ENCODE measurements at regions not wholly inside any gene's neighbourhood (a gene's known extent, or its start where the extent isn't known, plus 50 kb on each side); places are given as distances from the start of the nearest gene placed in this dataset.

- no peak overlapping the region for H3K4me3 ChIP-seq (ENCODE audit: insufficient read depth, low read length, poor library complexity, severe bottlenecking)
- no peaks in the 10 kb centered on the region for H3K79me2 ChIP-seq (ENCODE audit: insufficient read depth, low read length)
- no peak overlapping the region for H3K9ac ChIP-seq (ENCODE audit: low read length)
- H3K4me2 ChIP-seq (ENCODE audit: low read depth, low read length, poor library complexity, severe bottlenecking): no peak overlapping the region
- no peak overlapping the region for H3K27ac ChIP-seq (ENCODE audit: low read depth, low read length)
- no peak for TF ChIP-seq CTCF (IDR thresholded peaks at IDR 0.05; ENCODE audit: insufficient read depth, low read length, poor library complexity, severe bottlenecking)
- TF ChIP-seq EZH2phosphoT487 (conservative IDR thresholded peaks at IDR 0.05; ENCODE audit: low read length): no peak
- H3K27me3 ChIP-seq (ENCODE audit: low read length): no peaks in the 10 kb centered on the region
- H4K20me1 ChIP-seq (ENCODE audit: low read depth, low read length): no peaks in the 10 kb centered on the region
- H3K36me3 ChIP-seq (ENCODE audit: low read length): no peaks in the 10 kb centered on the region
- H3K9me2 ChIP-seq (replicated peaks; ENCODE audit: insufficient read depth, low read length): no peaks in the 10 kb centered on the region; the same call in 1 of the 2 replicates
- H3K9me3 ChIP-seq (ENCODE audit: insufficient read depth, low read length): no peaks in the 10 kb centered on the region
- no peak overlapping the region for H2AFZ ChIP-seq (ENCODE audit: low read depth, low read length, severe bottlenecking)
- H3F3A ChIP-seq (ENCODE audit: insufficient read depth): no peaks in the 10 kb centered on the region
Observed at GRCh38 chr16:80427795-80428194, 113.0 kb upstream of the DYNLRB2 start.

DNA sequence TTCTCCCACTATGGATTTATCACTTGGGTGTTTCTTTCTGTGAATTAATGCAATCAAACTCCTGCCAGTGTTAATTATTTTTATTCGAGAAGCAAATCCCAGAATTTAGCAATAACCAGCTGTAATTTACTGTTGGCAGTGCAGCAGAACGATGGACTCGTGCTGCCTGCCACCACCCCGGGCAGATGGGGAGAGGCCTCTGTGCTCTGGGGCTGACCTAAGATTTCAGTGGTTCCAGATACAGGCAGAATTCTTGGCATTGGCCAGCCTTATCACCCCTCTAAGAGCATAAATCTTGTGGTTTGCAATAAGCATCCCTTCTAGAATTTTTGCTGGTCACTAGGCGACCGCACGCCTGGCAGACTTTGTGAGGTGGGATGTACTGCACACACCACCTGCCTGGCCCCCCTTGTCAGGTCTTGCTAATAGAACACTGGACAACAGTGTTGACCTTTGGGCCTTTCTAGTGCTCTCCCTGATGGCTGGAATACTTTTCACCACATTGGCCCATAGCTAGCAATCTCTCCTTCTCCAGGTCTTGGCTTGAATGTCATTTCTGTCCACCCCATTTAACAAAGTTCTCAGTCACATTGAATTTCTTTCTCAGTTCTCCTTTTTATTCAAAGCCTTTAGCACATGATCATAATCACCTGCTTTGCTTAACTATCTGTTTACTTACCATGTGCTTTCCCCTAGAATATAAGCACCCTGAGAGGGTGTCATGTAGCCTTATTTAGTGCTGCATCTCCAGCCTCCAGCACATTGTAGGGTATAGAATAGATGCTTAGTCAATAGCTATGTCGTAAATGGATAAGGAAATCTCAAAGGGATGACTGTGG, 122.1 kb upstream of the DYNLRB2 start:
- Histone ChIP-seq H3F3A (ENCODE audit: insufficient read depth) (no peaks in the 10 kb centered on the region), H2AFZ (ENCODE audit: low read depth, low read length, severe bottlenecking) (no peak overlapping the region), H3K27me3 (ENCODE audit: low read length) (no peaks in the 10 kb centered on the region), H3K4me3 (ENCODE audit: insufficient read depth, low read length, poor library complexity, severe bottlenecking) (no peak overlapping the region), H3K9me2 (replicated peaks; ENCODE audit: insufficient read depth, low read length) (no peaks in the 10 kb centered on the region), H3K9me3 (ENCODE audit: insufficient read depth, low read length) (no peaks in the 10 kb centered on the region), H3K79me2 (ENCODE audit: insufficient read depth, low read length) (no peaks in the 10 kb centered on the region), H3K36me3 (ENCODE audit: low read length) (no peaks in the 10 kb centered on the region), H3K27ac (ENCODE audit: low read depth, low read length) (no peak overlapping the region), H3K4me2 (ENCODE audit: low read depth, low read length, poor library complexity, severe bottlenecking) (no peak overlapping the region), H4K20me1 (ENCODE audit: low read depth, low read length) (no peaks in the 10 kb centered on the region), H3K9ac (ENCODE audit: low read length) (no peak overlapping the region)
- TF ChIP-seq EZH2phosphoT487 (conservative IDR thresholded peaks at IDR 0.05; ENCODE audit: low read length): no peak

GRCh38 chr16:80417706-80418271, 123.0 kb upstream of the DYNLRB2 start:
- H3F3A ChIP-seq (ENCODE audit: insufficient read depth): no peaks in the 10 kb centered on the region
- H3K27me3 ChIP-seq (ENCODE audit: low read length): no peaks in the 10 kb centered on the region
- H3K27ac ChIP-seq (ENCODE audit: low read depth, low read length): no peak overlapping the region
- H3K9me3 ChIP-seq (ENCODE audit: insufficient read depth, low read length): no peaks in the 10 kb centered on the region
- H3K79me2 ChIP-seq (ENCODE audit: insufficient read depth, low read length): no peaks in the 10 kb centered on the region
- no peak overlapping the region for H3K4me2 ChIP-seq (ENCODE audit: low read depth, low read length, poor library complexity, severe bottlenecking)
- H2AFZ ChIP-seq (ENCODE audit: low read depth, low read length, severe bottlenecking): no peak overlapping the region
- no peaks in the 10 kb centered on the region for H4K20me1 ChIP-seq (ENCODE audit: low read depth, low read length)
- H3K9ac ChIP-seq (ENCODE audit: low read length): no peak overlapping the region
- no peak overlapping the region for H3K4me3 ChIP-seq (ENCODE audit: insufficient read depth, low read length, poor library complexity, severe bottlenecking)
- TF ChIP-seq EZH2phosphoT487 (conservative IDR thresholded peaks at IDR 0.05; ENCODE audit: low read length) (no peak), CTCF (IDR thresholded peaks at IDR 0.05; ENCODE audit: insufficient read depth, low read length, poor library complexity, severe bottlenecking) (no peak)
- H3K36me3 ChIP-seq (ENCODE audit: low read length): no peaks in the 10 kb centered on the region
- H3K9me2 ChIP-seq (replicated peaks; ENCODE audit: insufficient read depth, low read length): no peaks in the 10 kb centered on the region

GRCh38 chr16:80408014-80408413, 132.8 kb upstream of the DYNLRB2 start:
- no peaks in the 10 kb centered on the region for H3K9me3 ChIP-seq (ENCODE audit: insufficient read depth, low read length)
- no peak overlapping the region for H2AFZ ChIP-seq (ENCODE audit: low read depth, low read length, severe bottlenecking)
- no peaks in the 10 kb centered on the region for H3K9me2 ChIP-seq (replicated peaks; ENCODE audit: insufficient read depth, low read length)
- H3K4me3 ChIP-seq (ENCODE audit: insufficient read depth, low read length, poor library complexity, severe bottlenecking): no peak overlapping the region
- no peaks in the 10 kb centered on the region for H4K20me1 ChIP-seq (ENCODE audit: low read depth, low read length)
- no peak overlapping the region for H3K9ac ChIP-seq (ENCODE audit: low read length)
- H3K27ac ChIP-seq (ENCODE audit: low read depth, low read length): no peak overlapping the region
- H3K27me3 ChIP-seq (ENCODE audit: low read length): no peaks in the 10 kb centered on the region
- H3K36me3 ChIP-seq (ENCODE audit: low read length): no peaks in the 10 kb centered on the region
- no peak overlapping the region for H3K4me2 ChIP-seq (ENCODE audit: low read depth, low read length, poor library complexity, severe bottlenecking)
- H3K79me2 ChIP-seq (ENCODE audit: insufficient read depth, low read length): no peaks in the 10 kb centered on the region
- no peaks in the 10 kb centered on the region for H3F3A ChIP-seq (ENCODE audit: insufficient read depth)
- no peak for TF ChIP-seq EZH2phosphoT487 (conservative IDR thresholded peaks at IDR 0.05; ENCODE audit: low read length)
- TF ChIP-seq CTCF (IDR thresholded peaks at IDR 0.05; ENCODE audit: insufficient read depth, low read length, poor library complexity, severe bottlenecking): no peak

Data from SU-DHL-6 (cell line).